H9 (cell line): ENCODE measurements at regions not wholly inside any gene's neighbourhood (a gene's known extent, or its start where the extent isn't known, plus 50 kb on each side); places are given as distances from the start of the nearest gene placed in this dataset.

ENCODE experiments used
- DNase-seq: peaks from one replicate; pipeline ENCODE4 v3.0.0-alpha.2; 2017
- H2AFZ ChIP-seq: one replicate; pipeline ENCODE4 v1.6.1; 2013; ENCODE audit warnings: mild to moderate bottlenecking, low read length, control low read depth, moderate library complexity
- H2AK5ac ChIP-seq: 2 replicates; pipeline ENCODE4 v1.6.1; 2013; ENCODE audit warnings: low read length, control low read depth, mixed read lengths; ENCODE audit not compliant: insufficient read length
- H2BK120ac ChIP-seq: one replicate; pipeline ENCODE4 v1.6.1; 2013; ENCODE audit warnings: low read depth, mild to moderate bottlenecking, low read length, control low read depth, inconsistent platforms; ENCODE audit not compliant: poor library complexity, severe bottlenecking
- H2BK12ac ChIP-seq: 2 replicates; pipeline ENCODE4 v1.6.1; 2013; ENCODE audit warnings: low read length, control low read depth, mixed read lengths, low read depth; ENCODE audit not compliant: insufficient read length
- H2BK15ac ChIP-seq: 2 replicates; pipeline ENCODE4 v1.6.1; 2013; ENCODE audit warnings: low read depth, low read length, control low read depth
- H2BK20ac ChIP-seq: one replicate; pipeline ENCODE4 v1.6.1; 2013; ENCODE audit warnings: low read depth, mild to moderate bottlenecking, low read length, control low read depth, inconsistent platforms; ENCODE audit not compliant: poor library complexity, severe bottlenecking
- H2BK5ac ChIP-seq: 2 replicates; pipeline ENCODE4 v1.6.1; 2013; ENCODE audit warnings: low read length, control low read depth, mixed read lengths; ENCODE audit not compliant: insufficient read length
- H3K14ac ChIP-seq: 2 replicates; pipeline ENCODE4 v1.6.1; 2013; ENCODE audit warnings: low read length, control low read depth; ENCODE audit not compliant: insufficient read depth
- H3K18ac ChIP-seq: 2 replicates; pipeline ENCODE4 v1.6.1; 2013; ENCODE audit warnings: low read depth, mild to moderate bottlenecking, mixed read lengths, low read length, control low read depth; ENCODE audit not compliant: insufficient read length
- H3K23ac ChIP-seq: 2 replicates; pipeline ENCODE4 v1.6.1; 2013; ENCODE audit warnings: low read length, control low read depth, mixed read lengths, low read depth; ENCODE audit not compliant: insufficient read length
- H3K23me2 ChIP-seq: 2 replicates; pipeline ENCODE4 v1.6.1; 2013; ENCODE audit warnings: low read depth, mild to moderate bottlenecking, mixed read lengths, low read length, control low read depth; ENCODE audit not compliant: insufficient read length, poor library complexity, severe bottlenecking
- H3K27ac ChIP-seq: 2 replicates; pipeline ENCODE4 v1.5.1; 2013; ENCODE audit warnings: low read length, control low read depth, mixed read lengths, low read depth; ENCODE audit not compliant: insufficient read length
- H3K27me3 ChIP-seq: 2 replicates; pipeline ENCODE4 v1.6.1; 2013; ENCODE audit warnings: low read length, control low read depth, inconsistent platforms; ENCODE audit not compliant: insufficient read depth
- H3K4ac ChIP-seq: 2 replicates; pipeline ENCODE4 v1.6.1; 2013; ENCODE audit warnings: low read depth, mild to moderate bottlenecking, control low read depth, inconsistent platforms, low read length, moderate library complexity
- H3K4me1 ChIP-seq: 2 replicates; pipeline ENCODE4 v1.6.1; 2013; ENCODE audit warnings: low read length, control low read depth, inconsistent platforms; ENCODE audit not compliant: insufficient read depth
- H3K4me2 ChIP-seq: 2 replicates; pipeline ENCODE4 v1.6.1; 2013; ENCODE audit warnings: low read length, control low read depth, mixed read lengths; ENCODE audit not compliant: insufficient read length, insufficient read depth
- H3K56ac ChIP-seq: 2 replicates; pipeline ENCODE4 v1.6.1; 2013; ENCODE audit warnings: low read depth, mild to moderate bottlenecking, mixed read lengths, low read length, control low read depth; ENCODE audit not compliant: insufficient read length
- H3K79me1 ChIP-seq: 2 replicates; pipeline ENCODE4 v1.6.1; 2013; ENCODE audit warnings: low read depth, mild to moderate bottlenecking, moderate library complexity, low read length, control low read depth, inconsistent platforms; ENCODE audit not compliant: insufficient read depth, poor library complexity, severe bottlenecking
- H3K79me2 ChIP-seq: 2 replicates; pipeline ENCODE4 v1.6.1; 2013; ENCODE audit warnings: low read length, control low read depth, inconsistent platforms; ENCODE audit not compliant: insufficient read depth
- H3K9ac ChIP-seq: 2 replicates; pipeline ENCODE4 v1.6.1; 2013; ENCODE audit warnings: low read length, control low read depth, mixed read lengths; ENCODE audit not compliant: insufficient read length; ENCODE audit errors: extremely low read depth
- H3K9me3 ChIP-seq: one replicate; pipeline ENCODE4 v1.6.1; 2013; ENCODE audit warnings: low read depth, low read length, inconsistent platforms; ENCODE audit not compliant: control insufficient read depth
- H3T11ph ChIP-seq: one replicate; pipeline ENCODE4 v1.6.1; 2013; ENCODE audit warnings: mild to moderate bottlenecking, low read length, control low read depth, inconsistent platforms
- H4K20me1 ChIP-seq: one replicate; pipeline ENCODE4 v1.6.1; 2013; ENCODE audit not compliant: control insufficient read depth, insufficient read length, insufficient read depth
- H4K5ac ChIP-seq: 2 replicates; pipeline ENCODE4 v1.6.1; 2013; ENCODE audit warnings: low read depth, mild to moderate bottlenecking, mixed read lengths, low read length, control low read depth; ENCODE audit not compliant: insufficient read length
- H4K8ac ChIP-seq: replicated peaks from 2 replicates; pipeline ENCODE4 v1.6.1; 2013; ENCODE audit warnings: low read length, control low read depth, mixed read lengths, low read depth; ENCODE audit not compliant: insufficient read length
- H4K91ac ChIP-seq: 2 replicates; pipeline ENCODE4 v1.6.1; 2013; ENCODE audit warnings: low read depth, mild to moderate bottlenecking, moderate library complexity, mixed read lengths, low read length, control low read depth; ENCODE audit not compliant: insufficient read length
- H3K27ac Mint-ChIP-seq, 3 experiments: 2 replicates in 2 of 3; 3 replicates in 1 of 3; pipeline ENCODE4 v1.8.0; 2020 to 2021; ENCODE audit warnings: mixed read lengths in 3 of 3, mild to moderate bottlenecking in 1 of 3, moderate library complexity in 1 of 3
- H3K27me3 Mint-ChIP-seq: 2 replicates; pipeline ENCODE4 v1.8.0; 2021; ENCODE audit warnings: low read depth, mild to moderate bottlenecking, moderate library complexity, mixed read lengths
- H3K36me3 Mint-ChIP-seq, 3 experiments: 2 replicates in 2 of 3; 3 replicates in 1 of 3; pipeline ENCODE4 v1.8.0; 2020 to 2021; ENCODE audit warnings: low read depth in 3 of 3, mixed read lengths in 3 of 3; ENCODE audit not compliant: insufficient read depth in 1 of 3
- H3K4me1 Mint-ChIP-seq, 2 experiments: 2 replicates each; pipeline ENCODE4 v1.8.0; 2020; ENCODE audit warnings: mixed read lengths in 2 of 2
- H3K4me3 Mint-ChIP-seq, 2 experiments: 2 replicates in 1 of 2; 3 replicates in 1 of 2; pipeline ENCODE4 v1.8.0; 2020 to 2021; ENCODE audit warnings: mild to moderate bottlenecking in 2 of 2, mixed read lengths in 2 of 2, moderate library complexity in 1 of 2
- H3K9me3 Mint-ChIP-seq, 2 experiments: 2 replicates in 1 of 2; 3 replicates in 1 of 2; pipeline ENCODE4 v1.8.0; 2020; ENCODE audit warnings: mild to moderate bottlenecking in 2 of 2, mixed read lengths in 2 of 2, moderate library complexity in 1 of 2
- CTCF ChIP-seq: fragments of 200-600 bp; sonication (generic); conservative IDR thresholded peaks from 3 replicates; pipeline ENCODE4 v1.8.0; 2021; ENCODE audit warnings: antibody characterized with exemption, mild to moderate bottlenecking
- WGBS: extraction: QIAGEN DNeasy Blood & Tissue Kit; methylation state at CpG from one replicate; pipeline ENCODE4 v1.1.7; 2013; ENCODE audit warnings: missing lambda C conversion rate, low lambda C conversion rate, mixed read lengths; ENCODE audit not compliant: insufficient read length; ENCODE audit errors: extremely low coverage; 5-methylcytosine and 5-hydroxymethylcytosine counted together

GRCh38 chr1:208842451-208842850 lies 598.3 kb upstream of the PLXNA2 start:
- Histone ChIP-seq H2AK5ac (no peak overlapping the region), H4K91ac (no peak overlapping the region), H3K23me2 (no peaks in the 10 kb centered on the region), H2BK5ac (no peak overlapping the region), H2BK12ac (no peak overlapping the region), H4K8ac (no peak overlapping the region), H3K9me3 (no peaks in the 10 kb centered on the region), H3K4me2 (no peak overlapping the region), H3K14ac (no peak overlapping the region), H3K4ac (no peak overlapping the region), H3K79me1 (no peaks in the 10 kb centered on the region), H3K27me3 (no peaks in the 10 kb centered on the region), H2AFZ (no peak overlapping the region), H2BK15ac (no peak overlapping the region), H3K27ac (no peak overlapping the region), H3T11ph (no peak overlapping the region), H3K18ac (no peak overlapping the region), H4K20me1 (no peaks in the 10 kb centered on the region), H3K23ac (no peak overlapping the region), H4K5ac (no peak overlapping the region), H3K56ac (no peak overlapping the region), H2BK20ac (no peak overlapping the region), H3K79me2 (no peaks in the 10 kb centered on the region), H3K9ac (no peak overlapping the region), H3K4me1 (no peaks in the 10 kb centered on the region), H2BK120ac (no peak overlapping the region)
- Mint-ChIP-seq H3K27me3 (no peaks in the 10 kb centered on the region; the same call in 1 of the 2 replicates), H3K4me3 (no peak overlapping the region), H3K4me1 (peaks cover 0 to 7% of the 10 kb centered on the region in 2 experiments; a peak in 1 of 4 replicates), H3K27ac (no peak overlapping the region), H3K36me3 (no peaks in the 10 kb centered on the region), H3K9me3 (no peaks in the 10 kb centered on the region; a peak in 2 of 5 replicates)
- no CpG with 5 or more reads among the region's 3 CpGs for WGBS
- no peak for DNase-seq
- TF ChIP-seq CTCF = no peak
